GM21723 (cell line): ENCODE measurements at regions not wholly inside any gene's neighbourhood (a gene's known extent, or its start where the extent isn't known, plus 50 kb on each side); places are given as distances from the start of the nearest gene placed in this dataset.

Experiments used
- ATAC-seq: cut with Tn5 transposase; IDR thresholded peaks from one replicate; pipeline ENCODE4 v1.9.1; 2021; ENCODE audit warnings: mild to moderate bottlenecking, moderate library complexity; ENCODE audit not compliant: unreplicated experiment

DNA sequence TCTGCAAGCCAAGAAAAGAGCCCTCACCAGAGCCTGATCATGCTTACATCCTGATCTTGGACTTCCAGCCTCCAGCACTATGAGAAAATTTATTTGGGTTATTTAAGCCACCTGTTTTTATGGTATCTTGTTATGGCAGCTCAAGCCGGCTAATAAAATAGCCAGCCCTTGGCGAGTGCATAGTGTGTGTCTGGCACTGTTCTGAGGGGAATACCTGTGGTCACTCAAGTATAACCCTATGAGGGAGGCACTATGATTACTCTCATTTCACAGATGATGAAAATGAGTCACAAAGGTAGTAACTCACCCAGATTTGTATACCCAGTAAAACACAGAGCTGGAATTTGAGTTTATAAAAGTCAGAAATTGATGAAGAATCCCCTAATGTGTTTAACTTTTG is 556.9 kb upstream of the SETBP1 start:
- no peak for ATAC-seq

DNA sequence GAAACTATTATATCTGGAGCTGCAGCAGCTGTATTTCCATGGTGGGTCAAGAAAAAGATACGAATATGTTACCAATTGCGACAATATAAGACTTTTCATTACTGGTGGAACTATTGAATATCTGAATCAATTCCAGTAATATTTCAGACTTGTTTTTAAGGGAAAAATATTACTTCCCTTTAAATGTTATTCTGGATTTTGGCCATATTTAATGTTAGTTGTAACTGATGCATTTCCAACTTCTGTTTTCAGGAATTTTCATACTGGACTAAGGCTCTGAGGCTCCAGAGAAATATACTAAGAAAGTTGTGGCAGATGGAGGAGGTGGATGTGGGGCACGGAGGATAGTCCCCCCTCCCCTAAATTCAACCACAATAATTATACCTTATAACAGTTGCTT is 555.2 kb upstream of the SETBP1 start:
- ATAC-seq: no peak

- ATAC-seq: no peak
These were observed 554.1 kb upstream of the SETBP1 start for GRCh38 chr18:44126598-44126997.

- ATAC-seq: no peak
These were observed 552.3 kb upstream of the SETBP1 start for GRCh38 chr18:44128365-44128764.

GRCh38 chr18:44130376-44130942 is 550.2 kb upstream of the SETBP1 start:
- peak; percentile 59 for ATAC-seq

DNA sequence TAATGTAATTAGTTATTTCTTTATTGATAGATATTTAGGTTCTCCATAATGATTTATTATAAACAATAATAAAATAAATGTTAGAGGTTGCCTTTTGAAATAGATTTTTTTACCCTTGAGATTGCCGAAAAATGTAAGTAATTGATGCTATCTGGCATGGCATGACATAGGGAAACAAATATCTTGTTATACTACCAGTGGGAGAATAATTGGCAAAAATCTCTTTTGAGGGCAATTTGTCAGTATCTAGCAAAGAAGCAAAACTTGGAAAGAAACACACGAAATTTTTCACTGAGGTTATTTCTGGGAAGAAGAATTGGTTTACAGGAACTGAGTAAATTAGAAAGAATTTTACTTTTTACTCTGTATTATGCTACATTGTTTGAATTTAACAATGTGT is 547.2 kb upstream of the SETBP1 start:
- no peak for ATAC-seq

DNA sequence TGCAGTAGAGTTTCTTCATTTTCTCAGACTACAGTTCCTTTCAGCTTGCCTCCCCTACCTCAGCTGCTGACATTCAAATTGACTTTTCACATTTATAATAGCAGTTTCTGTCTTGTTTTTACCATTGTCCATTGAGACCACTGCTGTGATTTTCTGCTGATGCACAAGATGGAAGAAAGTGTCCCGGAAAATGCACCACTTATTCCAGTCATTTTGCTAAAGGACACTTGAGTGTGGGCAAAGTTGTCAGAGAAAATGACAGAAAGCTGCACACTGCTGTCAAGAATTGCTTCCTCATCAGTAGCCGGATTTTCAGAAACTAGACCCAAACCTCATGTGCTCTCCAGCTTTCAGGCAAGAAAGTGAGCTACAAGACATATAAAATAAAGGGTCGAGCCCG is 546.2 kb upstream of the SETBP1 start:
- ATAC-seq: no peak

- no peak for ATAC-seq
These were observed 544.9 kb upstream of the SETBP1 start for GRCh38 chr18:44135741-44136140.

- no peak for ATAC-seq
These were observed 544.4 kb upstream of the SETBP1 start for GRCh38 chr18:44136326-44136725.

DNA sequence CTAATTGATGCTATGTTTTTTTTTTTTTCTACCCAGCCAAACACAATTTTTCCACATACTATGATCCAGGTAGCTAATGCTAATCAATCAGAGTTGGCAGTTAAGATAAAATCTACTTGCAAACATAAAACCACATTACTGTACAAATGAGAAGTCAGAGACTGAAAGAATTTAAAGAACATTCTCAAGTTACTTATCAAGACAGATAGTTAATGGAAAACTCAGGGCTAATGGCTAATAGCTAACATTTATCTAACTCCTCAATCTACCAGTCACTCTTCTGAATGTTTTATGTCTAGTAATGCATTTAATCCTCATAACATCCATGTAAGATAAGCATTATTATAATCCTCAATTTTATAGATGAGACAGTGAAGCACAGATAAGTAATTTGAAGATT is 537.6 kb upstream of the SETBP1 start:
- no peak for ATAC-seq

- ATAC-seq: no peak
These were observed 531.0 kb upstream of the SETBP1 start for GRCh38 chr18:44149706-44150105.

DNA sequence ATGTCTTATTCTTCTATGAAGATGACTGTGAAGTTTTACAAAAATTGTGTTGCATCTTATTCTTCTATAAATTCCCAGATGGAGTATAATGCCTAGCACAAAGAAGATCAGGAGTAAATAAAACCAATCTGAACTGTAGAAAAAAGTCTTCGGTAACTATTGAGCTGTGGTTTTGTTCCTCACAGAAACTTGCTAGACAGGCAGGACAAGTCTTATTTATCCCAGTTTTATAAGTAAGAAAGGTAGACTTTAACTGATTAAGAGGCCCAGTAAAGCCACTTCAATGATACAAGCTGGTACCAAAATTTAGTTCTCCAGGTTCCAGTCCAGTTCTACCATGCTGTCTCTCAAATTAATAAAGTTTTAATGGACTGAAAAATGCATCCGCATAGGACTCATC is 526.7 kb upstream of the SETBP1 start:
- no peak for ATAC-seq

GRCh38 chr18:44156126-44156525 is 524.6 kb upstream of the SETBP1 start:
- ATAC-seq: no peak

- ATAC-seq: no peak
These were observed 523.8 kb upstream of the SETBP1 start for GRCh38 chr18:44156776-44157335.

DNA sequence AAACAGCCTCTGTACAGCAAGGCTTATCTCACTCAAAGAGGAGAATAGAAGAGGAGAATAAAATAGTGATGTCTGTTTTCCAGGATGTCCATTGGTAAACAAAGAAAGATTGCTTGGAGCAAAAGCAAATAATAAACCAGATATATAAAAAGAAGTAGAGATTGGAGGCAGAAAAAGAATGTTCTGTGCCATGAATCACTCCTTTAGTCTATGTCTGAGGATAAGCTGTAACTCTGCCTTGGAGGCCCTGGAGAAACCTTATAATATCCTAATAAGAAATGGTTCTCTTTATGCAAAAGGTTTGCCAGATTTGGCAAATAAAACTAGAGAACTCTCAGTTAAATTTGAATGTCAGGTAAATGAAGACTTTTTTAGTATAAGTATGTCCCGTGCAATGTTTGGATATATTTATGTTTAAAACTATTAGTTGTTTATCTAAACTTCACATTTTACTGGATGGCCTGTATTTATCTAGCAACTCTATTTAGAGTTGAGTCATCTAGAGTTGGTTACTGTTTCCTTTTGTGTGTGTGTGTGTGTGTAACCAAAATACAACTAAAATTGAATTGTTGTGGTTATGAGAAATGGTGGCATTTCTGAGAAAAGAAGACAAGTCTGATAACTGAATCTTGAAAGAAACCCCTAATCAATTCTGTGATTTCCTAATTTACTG is 510.3 kb upstream of the SETBP1 start:
- ATAC-seq: no peak

GRCh38 chr18:44171301-44171700 is 509.4 kb upstream of the SETBP1 start:
- no peak for ATAC-seq

DNA sequence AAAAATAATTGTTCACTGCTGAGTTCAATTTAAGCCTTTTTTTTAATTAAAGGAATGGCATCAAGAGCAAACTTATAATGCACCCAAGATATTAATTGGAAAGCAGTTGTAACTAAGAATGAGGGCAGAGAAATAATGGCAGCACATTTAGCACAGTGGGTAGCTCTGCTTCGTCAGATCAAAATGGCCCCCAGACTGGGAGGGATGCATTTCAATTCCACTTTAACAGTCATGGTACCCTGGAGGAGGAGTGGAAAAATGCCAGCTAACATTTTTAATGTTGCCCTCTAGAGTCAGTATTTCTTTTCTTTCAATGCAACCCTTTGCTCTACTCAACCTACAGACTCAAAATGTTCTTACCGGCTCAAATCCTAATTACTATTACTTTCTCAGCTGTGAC is 504.8 kb upstream of the SETBP1 start:
- no peak for ATAC-seq

DNA sequence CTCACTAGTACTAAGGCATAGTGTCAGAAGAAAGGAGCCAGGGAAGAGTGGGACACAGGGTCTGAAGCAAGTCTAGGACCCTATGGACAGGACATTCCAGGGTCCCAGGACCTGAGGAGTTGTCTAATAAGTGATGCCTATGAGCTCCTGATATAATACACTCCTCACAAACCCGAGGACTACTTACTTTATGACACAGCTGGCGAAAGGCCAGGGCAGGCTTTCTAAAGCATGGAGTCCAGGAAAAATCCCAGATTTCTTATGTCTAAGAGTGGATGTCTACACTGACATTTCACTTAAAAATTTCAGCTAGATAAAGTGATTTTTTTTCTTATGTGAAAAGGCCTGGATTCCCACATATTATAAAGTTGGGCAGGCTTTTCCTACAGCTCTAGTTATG is 502.2 kb upstream of the SETBP1 start:
- ATAC-seq: no peak

- no peak for ATAC-seq
These were observed 501.0 kb upstream of the SETBP1 start for GRCh38 chr18:44179693-44180092.

- no peak for ATAC-seq
These were observed 500.0 kb upstream of the SETBP1 start for GRCh38 chr18:44180683-44181082.

GRCh38 chr18:44181951-44182747 is 498.5 kb upstream of the SETBP1 start:
- no peak for ATAC-seq

- ATAC-seq: no peak
These were observed 494.7 kb upstream of the SETBP1 start for GRCh38 chr18:44186001-44186400.
